HG03521 (cell line): ENCODE measurements at regions not wholly inside any gene's neighbourhood (a gene's known extent, or its start where the extent isn't known, plus 50 kb on each side); places are given as distances from the start of the nearest gene placed in this dataset.
A peak's percentile ranks its signal among the peaks of the same experiment; 100 is the strongest.
"Not testable (repeated sequence)": the region's sequence is repeated elsewhere in the genome, so short reads cannot be mapped to it uniquely, and the experiment has no call there.

Experiments used
- ATAC-seq: cut with Tn5 transposase; IDR thresholded peaks from one replicate; pipeline ENCODE4 v1.9.1; 2021; ENCODE audit warnings: mild to moderate bottlenecking, moderate library complexity; ENCODE audit not compliant: unreplicated experiment

DNA sequence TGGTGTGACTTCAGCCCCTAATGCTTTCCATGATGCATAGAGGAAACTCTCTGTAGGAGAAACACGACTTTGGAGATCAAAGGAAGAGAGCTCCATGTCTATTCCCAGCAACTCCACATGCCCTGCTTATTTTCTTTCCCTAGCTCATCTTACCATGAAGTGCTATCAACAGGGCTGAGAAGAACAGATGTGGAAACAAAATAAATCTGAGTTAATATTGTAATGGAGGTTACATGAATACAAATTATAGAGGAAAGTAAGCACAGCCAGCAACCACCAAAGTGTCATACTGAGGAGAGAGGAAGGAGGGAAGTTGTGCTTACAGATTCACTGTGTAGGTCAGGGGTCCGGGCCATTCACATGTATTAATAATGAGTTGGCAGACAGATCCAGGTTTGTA is 157.5 kb downstream of the RFPL4B start:
- no peak for ATAC-seq

GRCh38 chr6:112511441-112511840 is 164.3 kb downstream of the RFPL4B start:
- no peak for ATAC-seq

- no peak for ATAC-seq
Measured at GRCh38 chr6:112513175-112513574, 166.0 kb downstream of the RFPL4B start.

DNA sequence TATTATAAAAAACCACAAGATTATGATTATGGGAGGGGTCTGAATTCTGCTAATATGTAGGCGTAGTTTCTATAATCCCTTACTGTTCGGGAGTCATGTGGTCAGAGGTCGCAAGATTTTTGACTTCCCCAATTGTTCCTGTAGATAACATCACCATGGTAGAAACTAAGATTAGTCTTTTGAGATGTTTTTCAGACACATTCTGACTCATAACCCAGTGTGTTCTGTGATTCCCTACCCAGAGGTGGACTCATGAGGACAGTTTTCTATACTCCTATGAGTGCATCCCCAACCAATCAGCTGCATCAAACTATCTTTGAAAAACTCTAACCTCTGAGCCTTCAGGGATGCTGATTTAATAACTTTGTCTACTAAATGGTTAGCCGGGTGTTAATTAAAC is 175.5 kb downstream of the RFPL4B start:
- ATAC-seq, result peak; percentile 65

- no peak for ATAC-seq
Measured at GRCh38 chr6:112524071-112524470, 176.9 kb downstream of the RFPL4B start.

DNA sequence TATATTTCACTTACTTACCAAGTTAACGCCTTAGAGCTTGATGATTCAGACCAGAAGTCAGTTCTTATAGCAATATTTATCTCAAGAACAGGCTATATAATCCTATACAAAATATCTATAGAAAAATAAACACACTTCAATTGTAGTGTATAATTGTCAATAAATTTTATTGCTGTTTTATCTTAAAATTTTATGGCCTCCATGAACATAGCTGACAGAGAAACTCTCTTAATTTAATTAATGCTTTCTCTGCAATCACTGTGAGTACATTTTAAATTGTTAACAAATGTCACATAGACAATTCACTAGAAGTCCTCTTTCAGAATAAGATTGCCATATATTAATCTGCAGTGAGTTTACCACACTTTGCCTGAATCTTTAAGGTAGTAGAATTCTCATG is 178.6 kb downstream of the RFPL4B start:
- ATAC-seq, result no peak

- no peak for ATAC-seq
Measured at GRCh38 chr6:112526594-112526993, 179.5 kb downstream of the RFPL4B start.

DNA sequence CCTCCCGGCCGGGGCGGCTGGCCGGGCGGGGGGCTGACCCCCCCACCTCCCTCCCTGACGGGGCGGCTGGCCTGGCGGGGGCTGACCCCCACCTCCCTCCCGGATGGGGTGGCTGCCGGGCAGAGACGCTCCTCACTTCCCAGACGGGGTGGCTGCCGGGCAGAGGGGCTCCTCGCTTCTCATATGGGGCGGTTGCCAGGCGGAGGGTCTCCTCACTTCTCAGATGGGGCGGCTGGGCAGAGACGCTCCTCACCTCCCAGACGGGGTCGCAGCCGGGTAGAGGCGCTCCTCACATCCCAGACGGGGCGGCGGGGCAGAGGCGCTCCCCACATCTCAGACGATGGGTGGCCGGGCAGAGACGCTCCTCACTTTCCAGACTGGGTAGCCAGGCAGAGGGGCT is 181.2 kb downstream of the RFPL4B start:
- not testable (repeated sequence) for ATAC-seq

GRCh38 chr6:112535816-112536215 is 188.7 kb downstream of the RFPL4B start:
- ATAC-seq, result no peak

- no peak for ATAC-seq
Measured at GRCh38 chr6:112539355-112539754, 192.2 kb downstream of the RFPL4B start.

GRCh38 chr6:112541847-112542246 is 194.7 kb downstream of the RFPL4B start:
- ATAC-seq, result not testable (repeated sequence)

DNA sequence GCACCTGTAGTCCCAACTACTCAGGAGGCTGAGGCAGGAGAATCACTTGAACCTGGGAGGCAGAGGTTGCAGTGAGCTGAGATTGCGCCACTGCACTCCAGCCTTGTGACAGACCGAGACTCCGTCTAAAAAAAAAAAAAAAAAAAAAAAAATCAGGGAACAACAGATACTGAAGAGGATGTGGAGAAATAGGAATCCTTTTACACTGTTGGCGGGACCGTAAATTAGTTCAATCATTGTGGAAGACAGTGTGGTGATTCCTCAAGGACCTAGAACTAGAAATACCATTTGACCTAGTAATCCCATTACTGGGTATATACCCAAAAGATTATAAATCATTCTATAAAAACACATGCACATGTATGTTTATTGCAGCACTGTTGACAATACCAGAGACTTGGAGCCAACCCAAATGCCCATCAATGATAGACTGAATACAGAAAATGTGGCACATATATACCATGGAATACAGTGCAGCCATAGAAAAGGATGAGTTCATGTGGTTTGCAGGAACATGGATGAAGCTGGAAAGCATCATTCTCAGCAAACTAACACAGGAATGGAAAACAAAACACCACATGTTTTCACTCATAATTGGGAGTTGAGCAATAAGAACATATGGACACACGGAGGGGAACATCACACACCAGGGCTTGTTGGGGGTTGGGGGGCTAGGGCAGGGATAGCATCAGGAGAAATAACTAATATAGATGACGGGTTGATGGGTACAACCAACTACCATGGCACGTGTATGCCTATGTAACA is 200.4 kb downstream of the RFPL4B start:
- ATAC-seq, result not testable (repeated sequence)

DNA sequence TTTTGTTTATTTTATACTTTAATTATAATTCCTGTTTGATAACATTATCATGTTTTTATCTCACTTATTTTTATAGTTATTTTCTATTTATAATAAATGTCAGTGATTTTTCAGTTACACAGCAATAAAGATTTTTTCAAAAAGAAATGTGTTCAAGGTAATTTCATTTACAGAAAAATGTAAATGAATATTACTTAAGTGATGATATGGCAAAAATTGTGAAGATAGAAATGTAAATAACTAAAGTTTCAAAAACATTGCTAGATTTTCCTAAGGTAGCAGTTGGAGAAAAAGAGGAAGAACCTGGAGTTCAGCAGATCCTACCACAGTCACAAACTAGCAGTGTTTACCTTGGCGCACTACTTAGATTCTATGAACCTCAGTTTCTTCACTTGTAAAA is 202.6 kb downstream of the RFPL4B start:
- no peak for ATAC-seq

DNA sequence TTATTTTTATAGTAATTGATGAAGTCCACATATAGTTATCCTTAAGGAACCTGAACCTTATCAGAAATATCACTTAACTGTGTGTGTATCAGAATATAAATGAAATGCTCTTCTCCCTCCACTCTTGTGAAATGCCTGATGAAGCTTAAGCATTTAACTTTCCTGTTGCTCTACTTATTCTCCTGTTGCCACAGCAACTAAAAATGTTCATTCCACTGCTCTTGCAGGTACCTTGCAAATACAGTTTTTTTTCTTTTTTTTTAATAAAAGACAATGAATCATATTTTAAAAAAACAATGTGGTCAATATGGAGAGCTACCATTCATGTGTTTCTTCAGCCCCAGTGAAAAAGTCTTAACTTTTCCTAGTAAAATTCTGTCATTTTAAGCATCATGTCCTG is 210.3 kb downstream of the RFPL4B start:
- ATAC-seq, result no peak

DNA sequence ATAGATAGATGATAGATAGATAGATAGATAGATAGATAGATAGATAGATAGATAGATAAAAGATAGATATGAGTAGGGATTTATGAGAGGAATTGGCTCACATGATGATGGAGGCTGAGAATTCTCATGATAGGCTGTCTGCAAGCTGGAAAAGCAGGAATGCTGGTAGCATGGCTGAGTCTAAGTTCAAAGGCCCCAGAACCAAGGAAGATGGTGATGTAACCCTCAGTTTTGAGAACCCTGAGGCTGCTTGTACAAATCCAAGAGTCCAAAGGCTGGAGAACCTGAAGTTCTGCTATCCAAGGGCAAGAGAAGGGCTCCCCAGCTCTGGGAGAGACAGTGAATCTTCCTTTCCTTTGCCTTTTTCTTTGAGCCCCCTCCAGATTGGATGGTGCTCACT is 210.8 kb downstream of the RFPL4B start:
- no peak for ATAC-seq

DNA sequence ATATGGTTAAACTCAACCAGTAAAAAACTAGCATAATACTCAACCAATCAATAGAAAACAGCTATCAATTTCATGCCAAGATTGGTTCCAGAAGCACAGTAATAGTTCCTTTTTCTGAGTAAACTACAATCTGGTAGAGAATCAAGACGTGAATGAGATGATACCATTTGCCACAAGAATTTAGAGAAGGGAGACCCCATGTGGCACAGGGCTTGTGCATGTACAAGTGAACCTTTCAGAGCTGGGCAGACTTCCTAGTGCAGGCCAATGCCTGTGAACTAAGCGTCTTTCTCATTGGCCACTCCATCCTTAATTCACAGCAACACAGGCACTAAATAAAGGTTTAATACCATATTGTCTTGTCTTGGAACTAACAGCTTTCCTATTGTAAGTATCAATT is 213.5 kb downstream of the RFPL4B start:
- no peak for ATAC-seq

GRCh38 chr6:112562301-112563231 is 215.4 kb downstream of the RFPL4B start:
- ATAC-seq, result no peak

DNA sequence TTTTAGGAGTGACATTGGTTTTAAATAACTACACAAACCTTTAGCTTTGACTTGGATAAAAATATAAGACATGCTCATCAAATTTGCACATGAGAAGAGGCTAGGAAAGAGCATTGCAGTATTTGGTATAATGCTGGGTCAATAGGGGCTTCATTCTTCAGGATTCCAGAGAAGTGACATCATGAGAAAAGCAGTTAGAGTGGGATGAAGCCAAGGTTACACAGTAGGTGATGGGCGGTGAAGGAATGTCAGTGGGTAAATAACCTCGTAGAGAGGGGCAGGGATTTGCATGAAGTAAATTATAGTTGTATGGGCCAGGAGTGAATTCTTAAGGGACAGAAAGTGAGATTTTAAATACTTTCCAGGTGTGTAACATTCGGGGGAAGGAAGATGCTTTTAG is 216.2 kb downstream of the RFPL4B start:
- ATAC-seq, result no peak

DNA sequence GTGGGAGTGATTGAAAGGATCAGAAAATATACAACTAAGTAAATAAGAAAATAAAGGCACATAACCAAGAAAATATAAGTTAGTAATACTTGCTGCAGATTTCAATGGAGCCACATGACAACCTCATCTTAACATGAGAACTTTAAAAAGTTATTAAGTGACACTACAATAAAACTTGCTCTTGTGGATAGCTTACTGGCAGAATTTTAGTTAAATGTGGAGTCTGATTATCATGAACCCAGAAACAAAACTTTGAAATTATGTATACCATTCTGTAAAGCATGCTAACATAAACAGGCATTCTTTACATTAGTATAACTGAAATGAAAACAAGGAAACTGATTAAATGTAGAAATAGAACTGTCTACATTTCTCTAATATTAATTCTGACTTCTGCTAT is 220.9 kb downstream of the RFPL4B start:
- ATAC-seq, result no peak

- ATAC-seq, result no peak
Measured at GRCh38 chr6:112571488-112572270, 224.5 kb downstream of the RFPL4B start.

DNA sequence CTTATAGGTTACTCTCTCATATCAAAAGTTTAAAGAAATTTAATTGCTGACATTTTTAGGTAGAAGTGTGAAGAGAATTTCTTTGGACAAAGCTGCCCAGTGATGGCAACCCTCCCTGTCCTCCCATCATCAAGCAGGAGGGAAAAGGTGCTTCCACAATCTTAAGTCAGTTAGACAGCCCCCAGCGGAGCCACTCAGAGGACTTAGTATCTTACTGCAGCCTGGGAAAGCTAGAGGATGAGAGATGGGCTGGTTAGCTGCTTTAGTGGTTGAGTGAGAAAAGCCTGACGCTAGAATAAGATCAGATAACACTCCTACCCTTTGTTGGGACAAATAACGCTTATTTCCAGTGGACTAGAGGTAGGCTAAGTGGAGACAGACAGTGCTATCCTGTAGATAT is 227.1 kb downstream of the RFPL4B start:
- ATAC-seq, result no peak
